Osteocyte (in vitro differentiated cells): ENCODE measurements at regions not wholly inside any gene's neighbourhood (a gene's known extent, or its start where the extent isn't known, plus 50 kb on each side); places are given as distances from the start of the nearest gene placed in this dataset.

Experiments
- DNase-seq: peaks from one replicate; pipeline ENCODE4 v3.0.0; 2021; ENCODE audit warnings: mixed read lengths; ENCODE audit not compliant: unreplicated experiment; ENCODE audit errors: extremely low spot score
- H3K27ac Mint-ChIP-seq: one replicate; pipeline ENCODE4 v1.8.0; 2021; ENCODE audit warnings: mild to moderate bottlenecking, mixed read lengths; ENCODE audit not compliant: unreplicated experiment
- H3K27me3 Mint-ChIP-seq: one replicate; pipeline ENCODE4 v1.8.0; 2021; ENCODE audit warnings: mixed read lengths; ENCODE audit not compliant: unreplicated experiment
- H3K36me3 Mint-ChIP-seq: one replicate; pipeline ENCODE4 v1.8.0; 2021; ENCODE audit warnings: mixed read lengths; ENCODE audit not compliant: unreplicated experiment
- H3K4me1 Mint-ChIP-seq: one replicate; pipeline ENCODE4 v1.8.0; 2021; ENCODE audit warnings: mixed read lengths; ENCODE audit not compliant: unreplicated experiment
- H3K4me3 Mint-ChIP-seq: one replicate; pipeline ENCODE4 v1.8.0; 2021; ENCODE audit warnings: mild to moderate bottlenecking, moderate library complexity, mixed read lengths; ENCODE audit not compliant: unreplicated experiment
- H3K9me3 Mint-ChIP-seq: one replicate; pipeline ENCODE4 v1.8.0; 2021; ENCODE audit warnings: mixed read lengths; ENCODE audit not compliant: unreplicated experiment
- CTCF ChIP-seq: fragments of 200-600 bp; sonication (generic); IDR thresholded peaks from 2 replicates; pipeline ENCODE4 v1.5.0; 2021; ENCODE audit warnings: antibody characterized with exemption, mild to moderate bottlenecking, moderate library complexity

- TF ChIP-seq CTCF: no peak
- Mint-ChIP-seq H3K27me3 (no peaks in the 10 kb centered on the region), H3K36me3 (no peaks in the 10 kb centered on the region), H3K4me1 (no peaks in the 10 kb centered on the region), H3K27ac (no peak overlapping the region), H3K9me3 (peaks cover 6% of the 10 kb centered on the region), H3K4me3 (no peak overlapping the region)
- DNase-seq: no peak
These were observed 90.5 kb upstream of the LUZP2 start for GRCh38 chr11:24406389-24406788.

GRCh38 chr11:24406980-24407379 lies 89.9 kb upstream of the LUZP2 start:
- Mint-ChIP-seq H3K36me3 (no peaks in the 10 kb centered on the region), H3K27me3 (no peaks in the 10 kb centered on the region), H3K27ac (no peak overlapping the region), H3K4me1 (no peaks in the 10 kb centered on the region), H3K4me3 (no peak overlapping the region), H3K9me3 (peaks cover 6% of the 10 kb centered on the region)
- no peak for TF ChIP-seq CTCF
- no peak for DNase-seq

GRCh38 chr11:24407733-24408132 lies 89.1 kb upstream of the LUZP2 start:
- H3K4me1 Mint-ChIP-seq: no peaks in the 10 kb centered on the region

GRCh38 chr11:24408202-24408601 lies 88.7 kb upstream of the LUZP2 start:
- H3K36me3 Mint-ChIP-seq: no peaks in the 10 kb centered on the region
- TF ChIP-seq CTCF: no peak
- no peak overlapping the region for H3K4me3 Mint-ChIP-seq
- no peak for DNase-seq
- H3K9me3 Mint-ChIP-seq: peaks cover 6% of the 10 kb centered on the region
- H3K27ac Mint-ChIP-seq: no peak overlapping the region
- H3K27me3 Mint-ChIP-seq: no peaks in the 10 kb centered on the region
- no peaks in the 10 kb centered on the region for H3K4me1 Mint-ChIP-seq

More at GRCh38 chr11:24407733-24408132, 89.1 kb upstream of the LUZP2 start:
- TF ChIP-seq CTCF: no peak
- Mint-ChIP-seq H3K36me3 (no peaks in the 10 kb centered on the region), H3K4me3 (no peak overlapping the region), H3K9me3 (peaks cover 6% of the 10 kb centered on the region), H3K27me3 (no peaks in the 10 kb centered on the region), H3K27ac (no peak overlapping the region)
- DNase-seq: no peak

GRCh38 chr11:24411791-24412190 lies 85.1 kb upstream of the LUZP2 start:
- Mint-ChIP-seq H3K9me3 (peaks cover 6% of the 10 kb centered on the region), H3K4me3 (no peak overlapping the region), H3K4me1 (peaks cover 2% of the 10 kb centered on the region), H3K27ac (no peak overlapping the region), H3K36me3 (no peaks in the 10 kb centered on the region), H3K27me3 (no peaks in the 10 kb centered on the region)
- no peak for TF ChIP-seq CTCF
- no peak for DNase-seq
